CD8-positive, alpha-beta memory T cell (primary cell): ENCODE measurements at regions not wholly inside any gene's neighbourhood (a gene's known extent, or its start where the extent isn't known, plus 50 kb on each side); places are given as distances from the start of the nearest gene placed in this dataset.

Experiments used
- CTCF ChIA-PET: fragments of 350-600 bp; sonication (Branson Sonifier 250); formaldehyde crosslinking; loops from one replicate; lab custom pipeline; 2021; ENCODE audit warnings: antibody characterized with exemption; lab: Charles Lee
- POLR2A ChIA-PET: fragments of 350-600 bp; sonication (Branson Sonifier 250); formaldehyde crosslinking; loops from one replicate; lab custom pipeline; 2021; ENCODE audit warnings: antibody characterized with exemption; lab: Charles Lee
- DNase-seq, 5 donors: peaks; one replicate each; pipeline versions ENCODE4 v3.0.0 to v3.0.0-alpha.2; 2020 to 2022; ENCODE audit warnings: mixed read lengths in 1 of 5
- H3K27ac ChIP-seq: one replicate; pipeline ENCODE4 v1.7.0; 2013; ENCODE audit warnings: low read depth, mild to moderate bottlenecking, low read length, moderate library complexity
- H3K27me3 ChIP-seq: 2 replicates; pipeline ENCODE4 v1.7.0; 2013; ENCODE audit warnings: low read length, mild to moderate bottlenecking; ENCODE audit not compliant: insufficient read depth, poor library complexity, severe bottlenecking
- H3K36me3 ChIP-seq: 2 replicates; pipeline ENCODE4 v1.7.0; 2013; ENCODE audit warnings: mild to moderate bottlenecking, low read length, moderate library complexity; ENCODE audit not compliant: insufficient read depth
- H3K4me1 ChIP-seq: 2 replicates; pipeline ENCODE4 v1.7.0; 2013; ENCODE audit warnings: mild to moderate bottlenecking, low read length, moderate library complexity; ENCODE audit not compliant: insufficient read depth
- H3K4me3 ChIP-seq: 2 replicates; pipeline ENCODE4 v1.7.0; 2013; ENCODE audit warnings: mild to moderate bottlenecking, low read length
- H3K9me3 ChIP-seq: 2 replicates; pipeline ENCODE4 v1.7.0; 2013; ENCODE audit warnings: mild to moderate bottlenecking, low read length
- H3K27ac Mint-ChIP-seq, 8 donors: one replicate each; pipeline ENCODE4 v1.8.0; 2020 to 2021; ENCODE audit warnings: mixed read lengths in 8 of 8, mild to moderate bottlenecking in 6 of 8, inconsistent platforms in 3 of 8, moderate library complexity in 3 of 8
- H3K27me3 Mint-ChIP-seq, 2 donors: one replicate each; pipeline ENCODE4 v1.8.0; 2020 to 2021; ENCODE audit warnings: mixed read lengths in 2 of 2, mild to moderate bottlenecking in 1 of 2, moderate library complexity in 1 of 2
- H3K36me3 Mint-ChIP-seq, 3 donors: one replicate each; pipeline ENCODE4 v1.8.0; 2020 to 2021; ENCODE audit warnings: mixed read lengths in 3 of 3, inconsistent platforms in 1 of 3, mild to moderate bottlenecking in 1 of 3
- H3K4me1 Mint-ChIP-seq, 3 donors: one replicate each; pipeline ENCODE4 v1.8.0; 2020 to 2021; ENCODE audit warnings: mixed read lengths in 3 of 3, inconsistent platforms in 1 of 3, mild to moderate bottlenecking in 1 of 3
- H3K4me3 Mint-ChIP-seq, 7 donors: one replicate each; pipeline ENCODE4 v1.8.0; 2020 to 2021; ENCODE audit warnings: mixed read lengths in 7 of 7, mild to moderate bottlenecking in 6 of 7, moderate library complexity in 4 of 7, inconsistent platforms in 2 of 7
- H3K9me3 Mint-ChIP-seq, 5 donors: one replicate each; pipeline ENCODE4 v1.8.0; 2020 to 2022; ENCODE audit warnings: mixed read lengths in 5 of 5, mild to moderate bottlenecking in 3 of 5, moderate library complexity in 2 of 5, inconsistent platforms in 1 of 5

GRCh38 chr11:11057472-11057854, 199.6 kb upstream of the ZBED5 start:
- H3K4me1 ChIP-seq: no peaks in the 10 kb centered on the region
- H3K36me3 Mint-ChIP-seq: peaks cover 0 to 22% (median 1%) of the 10 kb centered on the region in 3 donors
- H3K36me3 ChIP-seq: no peaks in the 10 kb centered on the region
- no peak for DNase-seq
- no peak overlapping the region for H3K27ac ChIP-seq
- no peak overlapping the region for H3K4me3 Mint-ChIP-seq
- H3K9me3 ChIP-seq: peaks cover 5% of the 10 kb centered on the region
- H3K4me1 Mint-ChIP-seq: no peaks in the 10 kb centered on the region
- ChIA-PET POLR2A (no interaction called here), CTCF (no interaction called here)
- peaks cover 0 to 51% of the 10 kb centered on the region in 2 donors for H3K27me3 Mint-ChIP-seq
- H3K27ac Mint-ChIP-seq: no peak overlapping the region
- H3K4me3 ChIP-seq: no peak overlapping the region
- peaks cover 19 to 40% (median 30%) of the 10 kb centered on the region in 5 donors for H3K9me3 Mint-ChIP-seq
- H3K27me3 ChIP-seq: no peaks in the 10 kb centered on the region

- Histone ChIP-seq H3K9me3 (peaks cover 5% of the 10 kb centered on the region), H3K4me1 (no peaks in the 10 kb centered on the region), H3K27me3 (no peaks in the 10 kb centered on the region), H3K27ac (no peak overlapping the region), H3K36me3 (no peaks in the 10 kb centered on the region), H3K4me3 (no peak overlapping the region)
- Mint-ChIP-seq H3K4me1 (no peaks in the 10 kb centered on the region), H3K9me3 (peaks cover 19 to 40% (median 30%) of the 10 kb centered on the region in 5 donors), H3K27ac (no peak overlapping the region), H3K4me3 (no peak overlapping the region), H3K27me3 (peaks cover 0 to 54% of the 10 kb centered on the region in 2 donors), H3K36me3 (peaks cover 0 to 22% (median 1%) of the 10 kb centered on the region in 3 donors)
- ChIA-PET CTCF (interaction anchor here (0.6 to 1.8 kb wide), 2 partner anchors 20 to 928 kb away, joined by 3 to 4 read pairs; no protein-coding TSS in a partner anchor), POLR2A (no interaction called here)
- no peak for DNase-seq
Measured at GRCh38 chr11:11056749-11057471, 199.1 kb upstream of the ZBED5 start.

GRCh38 chr11:11056316-11056715, 198.5 kb upstream of the ZBED5 start:
- no peak overlapping the region for H3K4me3 ChIP-seq
- no peak overlapping the region for H3K27ac Mint-ChIP-seq
- H3K36me3 Mint-ChIP-seq: peaks cover 0 to 22% (median 1%) of the 10 kb centered on the region in 3 donors
- H3K4me1 Mint-ChIP-seq: no peaks in the 10 kb centered on the region
- no peak for DNase-seq
- POLR2A ChIA-PET: no interaction called here
- H3K36me3 ChIP-seq: no peaks in the 10 kb centered on the region
- no peaks in the 10 kb centered on the region for H3K27me3 ChIP-seq
- H3K4me1 ChIP-seq: no peaks in the 10 kb centered on the region
- H3K9me3 ChIP-seq: peaks cover 5% of the 10 kb centered on the region
- H3K9me3 Mint-ChIP-seq: peaks cover 19 to 40% (median 30%) of the 10 kb centered on the region in 5 donors
- H3K27ac ChIP-seq: no peak overlapping the region
- H3K27me3 Mint-ChIP-seq: peaks cover 0 to 52% of the 10 kb centered on the region in 2 donors
- no peak overlapping the region for H3K4me3 Mint-ChIP-seq
- CTCF ChIA-PET: interaction anchor here (0.6 to 1.8 kb wide), 2 partner anchors 19 to 927 kb away, joined by 3 to 4 read pairs; no protein-coding TSS in a partner anchor

- no peak for DNase-seq
- CTCF ChIA-PET: interaction anchor here (1.0 to 1.3 kb wide), 2 partner anchors 10 to 109 kb away, joined by 3 to 5 read pairs; no protein-coding TSS in a partner anchor
Measured at GRCh38 chr11:11047851-11048610, 190.2 kb upstream of the ZBED5 start.

GRCh38 chr11:11046781-11047180, 188.9 kb upstream of the ZBED5 start:
- CTCF ChIA-PET: no interaction called here
- H3K27ac ChIP-seq: no peak overlapping the region
- Mint-ChIP-seq H3K4me3 (no peak overlapping the region), H3K27ac (peak overlapping the region in 1 of 8 donors; percentile 15), H3K36me3 (no peaks in the 10 kb centered on the region), H3K4me1 (no peaks in the 10 kb centered on the region), H3K27me3 (peaks cover 0 to 3% of the 10 kb centered on the region in 2 donors), H3K9me3 (no peaks in the 10 kb centered on the region)
- H3K27me3 ChIP-seq: no peaks in the 10 kb centered on the region
- H3K4me3 ChIP-seq: no peak overlapping the region
- H3K9me3 ChIP-seq: no peaks in the 10 kb centered on the region
- POLR2A ChIA-PET: no interaction called here
- no peaks in the 10 kb centered on the region for H3K36me3 ChIP-seq
- DNase-seq: no peak
- H3K4me1 ChIP-seq: no peaks in the 10 kb centered on the region

More at GRCh38 chr11:11047851-11048610, 190.2 kb upstream of the ZBED5 start:
- no peak overlapping the region for H3K27ac Mint-ChIP-seq
- no peaks in the 10 kb centered on the region for H3K9me3 ChIP-seq
- H3K27me3 ChIP-seq: no peaks in the 10 kb centered on the region
- H3K4me1 Mint-ChIP-seq: no peaks in the 10 kb centered on the region
- no peak overlapping the region for H3K4me3 ChIP-seq
- POLR2A ChIA-PET: no interaction called here
- no peaks in the 10 kb centered on the region for H3K36me3 ChIP-seq
- no peaks in the 10 kb centered on the region for H3K4me1 ChIP-seq
- no peak overlapping the region for H3K4me3 Mint-ChIP-seq
- H3K27me3 Mint-ChIP-seq: peaks cover 0 to 3% of the 10 kb centered on the region in 2 donors
- no peak overlapping the region for H3K27ac ChIP-seq
- H3K36me3 Mint-ChIP-seq: no peaks in the 10 kb centered on the region
- peaks cover 0 to 2% (median 0%) of the 10 kb centered on the region in 5 donors for H3K9me3 Mint-ChIP-seq

- H3K27me3 Mint-ChIP-seq: peaks cover 0 to 3% of the 10 kb centered on the region in 2 donors
- Histone ChIP-seq H3K9me3 (no peaks in the 10 kb centered on the region), H3K4me1 (no peaks in the 10 kb centered on the region), H3K4me3 (no peak overlapping the region), H3K27ac (no peak overlapping the region), H3K27me3 (no peaks in the 10 kb centered on the region), H3K36me3 (no peaks in the 10 kb centered on the region)
- ChIA-PET POLR2A (no interaction called here), CTCF (interaction anchor here (1.1 to 1.6 kb wide), 2 partner anchors 10 to 742 kb away, joined by 3 to 5 read pairs; no protein-coding TSS in a partner anchor)
- no peak overlapping the region for H3K4me3 Mint-ChIP-seq
- no peaks in the 10 kb centered on the region for H3K9me3 Mint-ChIP-seq
- no peaks in the 10 kb centered on the region for H3K36me3 Mint-ChIP-seq
- no peaks in the 10 kb centered on the region for H3K4me1 Mint-ChIP-seq
- H3K27ac Mint-ChIP-seq: no peak overlapping the region
- DNase-seq: no peak
Measured at GRCh38 chr11:11045156-11045930, 187.5 kb upstream of the ZBED5 start.

- POLR2A ChIA-PET: no interaction called here
Measured at GRCh38 chr11:11044137-11044855, 186.4 kb upstream of the ZBED5 start.

More at GRCh38 chr11:11044137-11044855, 186.4 kb upstream of the ZBED5 start:
- no peak for DNase-seq
- H3K4me3 ChIP-seq: no peak overlapping the region
- Mint-ChIP-seq H3K27ac (no peak overlapping the region), H3K9me3 (no peaks in the 10 kb centered on the region), H3K36me3 (no peaks in the 10 kb centered on the region), H3K4me3 (no peak overlapping the region), H3K4me1 (no peaks in the 10 kb centered on the region), H3K27me3 (peaks cover 0 to 6% of the 10 kb centered on the region in 2 donors)
- no peaks in the 10 kb centered on the region for H3K27me3 ChIP-seq
- no peaks in the 10 kb centered on the region for H3K36me3 ChIP-seq
- H3K4me1 ChIP-seq: no peaks in the 10 kb centered on the region
- H3K27ac ChIP-seq: no peak overlapping the region
- CTCF ChIA-PET: interaction anchor here (1.6 kb wide), 1 partner anchor 9 kb away, joined by 5 read pairs; no protein-coding TSS in a partner anchor
- H3K9me3 ChIP-seq: no peaks in the 10 kb centered on the region
